ENCODE measurements at regions not wholly inside any gene's neighbourhood (a gene's known extent, or its start where the extent isn't known, plus 50 kb on each side); places are given as distances from the start of the nearest gene placed in this dataset.

- TF ChIP-seq CTCF (IDR thresholded peaks at IDR 0.05) (no peak), POLR2A (IDR thresholded peaks at IDR 0.05) (no peak)
Observed at GRCh38 chr20:60281295-60281694, 323.1 kb downstream of the CDH26 start.

Measured in uterus (tissue), 2 donors.